Smooth muscle cell (in vitro differentiated cells): ENCODE measurements at regions not wholly inside any gene's neighbourhood (a gene's known extent, or its start where the extent isn't known, plus 50 kb on each side); places are given as distances from the start of the nearest gene placed in this dataset.

Experiments
- DNase-seq: peaks from one replicate; lab custom pipeline; 2025; ENCODE audit not compliant: unreplicated experiment; lab: John Stamatoyannopoulos, UW
- H2AFZ ChIP-seq: fragments of 200-600 bp; sonication (generic); 2 replicates; pipeline ENCODE4 v1.6.0; 2016; ENCODE audit warnings: antibody characterized with exemption, low read depth, mild to moderate bottlenecking
- H3F3A ChIP-seq: fragments of 200-600 bp; sonication (generic); 2 replicates; pipeline ENCODE4 v1.6.0; 2017; ENCODE audit warnings: antibody characterized with exemption, low read depth
- H3K27ac ChIP-seq: fragments of 200-600 bp; sonication (generic); 2 replicates; pipeline ENCODE4 v1.5.1; 2016; ENCODE audit warnings: low read depth, mild to moderate bottlenecking
- H3K27me3 ChIP-seq: fragments of 200-600 bp; sonication (generic); 2 replicates; pipeline ENCODE4 v1.6.1; 2016; ENCODE audit warnings: low read depth, mild to moderate bottlenecking
- H3K36me3 ChIP-seq: fragments of 200-600 bp; sonication (generic); 2 replicates; pipeline ENCODE4 v1.5.1; 2016; ENCODE audit warnings: low read depth
- H3K4me1 ChIP-seq: fragments of 200-600 bp; sonication (generic); 2 replicates; pipeline ENCODE4 v1.5.1; 2016; ENCODE audit warnings: low read depth
- H3K4me2 ChIP-seq: fragments of 200-600 bp; sonication (generic); 2 replicates; pipeline ENCODE4 v1.6.0; 2016; ENCODE audit warnings: mild to moderate bottlenecking
- H3K4me3 ChIP-seq: fragments of 200-600 bp; sonication (generic); 2 replicates; pipeline ENCODE4 v1.5.1; 2016; ENCODE audit warnings: mild to moderate bottlenecking
- H3K79me2 ChIP-seq: fragments of 200-600 bp; sonication (generic); 2 replicates; pipeline ENCODE4 v1.6.0; 2016; ENCODE audit warnings: low read depth, mild to moderate bottlenecking
- H3K9ac ChIP-seq: fragments of 200-600 bp; sonication (generic); 2 replicates; pipeline ENCODE4 v1.6.0; 2016; ENCODE audit warnings: low read depth
- H3K9me3 ChIP-seq: fragments of 200-600 bp; sonication (generic); replicated peaks from 2 replicates; pipeline ENCODE4 v1.5.1; 2016; ENCODE audit warnings: low read depth
- H4K20me1 ChIP-seq: fragments of 200-600 bp; sonication (generic); 2 replicates; pipeline ENCODE4 v1.6.0; 2016; ENCODE audit warnings: low read depth
- WGBS: methylation state at CpG from one replicate; pipeline ENCODE4 v1.1.7; 2016; ENCODE audit warnings: low lambda C conversion rate; 5-methylcytosine and 5-hydroxymethylcytosine counted together
- TF ChIP-seq, protein P1 (sequence below): fragments of 200-600 bp; sonication (generic); IDR thresholded peaks from 2 replicates; pipeline ENCODE4 v1.5.1; 2017; ENCODE audit warnings: borderline replicate concordance, mild to moderate bottlenecking, antibody characterized with exemption; ENCODE audit not compliant: insufficient read depth, poor library complexity, severe bottlenecking

DNA sequence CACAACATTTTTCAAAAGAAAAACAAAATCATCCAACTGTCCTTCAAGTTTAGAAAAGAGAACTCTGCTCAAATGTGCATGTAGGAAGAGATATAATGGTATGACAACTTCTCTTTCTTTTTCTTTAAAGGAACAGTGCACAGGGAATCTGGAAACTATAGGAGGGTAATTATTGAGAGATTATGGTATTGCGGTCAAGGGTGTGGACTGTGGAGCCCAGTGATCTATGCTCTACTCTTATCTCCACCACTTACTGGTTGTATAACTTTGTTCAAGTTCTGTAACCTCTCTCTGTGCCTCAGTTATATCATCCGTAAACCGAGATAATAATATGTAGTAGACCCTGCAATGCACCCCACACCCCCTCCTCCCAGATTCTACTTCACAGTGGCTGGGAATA, 69.8 kb upstream of the PCGF5 start:
- no peaks in the 10 kb centered on the region for H3K4me1 ChIP-seq
- no peaks in the 10 kb centered on the region for H4K20me1 ChIP-seq
- no peaks in the 10 kb centered on the region for H3F3A ChIP-seq
- WGBS = 91% methylated on average over 3 of the region's 3 CpGs
- H3K9ac ChIP-seq = no peak overlapping the region
- no peaks in the 10 kb centered on the region for H3K79me2 ChIP-seq
- no peak overlapping the region for H2AFZ ChIP-seq
- TF ChIP-seq, protein P1, sequence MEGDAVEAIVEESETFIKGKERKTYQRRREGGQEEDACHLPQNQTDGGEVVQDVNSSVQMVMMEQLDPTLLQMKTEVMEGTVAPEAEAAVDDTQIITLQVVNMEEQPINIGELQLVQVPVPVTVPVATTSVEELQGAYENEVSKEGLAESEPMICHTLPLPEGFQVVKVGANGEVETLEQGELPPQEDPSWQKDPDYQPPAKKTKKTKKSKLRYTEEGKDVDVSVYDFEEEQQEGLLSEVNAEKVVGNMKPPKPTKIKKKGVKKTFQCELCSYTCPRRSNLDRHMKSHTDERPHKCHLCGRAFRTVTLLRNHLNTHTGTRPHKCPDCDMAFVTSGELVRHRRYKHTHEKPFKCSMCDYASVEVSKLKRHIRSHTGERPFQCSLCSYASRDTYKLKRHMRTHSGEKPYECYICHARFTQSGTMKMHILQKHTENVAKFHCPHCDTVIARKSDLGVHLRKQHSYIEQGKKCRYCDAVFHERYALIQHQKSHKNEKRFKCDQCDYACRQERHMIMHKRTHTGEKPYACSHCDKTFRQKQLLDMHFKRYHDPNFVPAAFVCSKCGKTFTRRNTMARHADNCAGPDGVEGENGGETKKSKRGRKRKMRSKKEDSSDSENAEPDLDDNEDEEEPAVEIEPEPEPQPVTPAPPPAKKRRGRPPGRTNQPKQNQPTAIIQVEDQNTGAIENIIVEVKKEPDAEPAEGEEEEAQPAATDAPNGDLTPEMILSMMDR = no peak
- H3K27ac ChIP-seq = no peak overlapping the region
- H3K36me3 ChIP-seq = no peaks in the 10 kb centered on the region
- no peak for DNase-seq
- H3K4me3 ChIP-seq = no peak overlapping the region
- no peaks in the 10 kb centered on the region for H3K9me3 ChIP-seq
- H3K4me2 ChIP-seq = no peak overlapping the region
- peaks cover 11% of the 10 kb centered on the region for H3K27me3 ChIP-seq

DNA sequence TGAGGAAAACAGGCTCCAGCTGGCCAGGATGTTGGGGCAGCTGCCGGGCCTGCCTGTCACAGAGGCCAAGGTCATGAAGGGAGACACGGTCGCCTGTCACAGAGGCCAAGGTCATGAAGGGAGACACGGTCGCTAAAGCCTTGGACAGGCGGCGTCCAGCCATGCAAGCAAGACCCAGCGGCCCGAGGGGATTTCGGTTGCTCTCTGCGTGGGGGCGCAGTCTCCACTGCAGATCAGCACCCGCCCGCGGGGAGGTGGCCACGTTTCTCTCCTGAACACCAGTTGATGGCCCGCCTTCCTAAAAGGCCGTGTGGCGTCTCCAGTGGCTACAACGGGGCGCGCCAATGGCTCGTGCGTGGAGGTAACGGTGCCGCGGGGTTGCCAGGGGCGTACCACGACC, 67.0 kb upstream of the PCGF5 start:
- Histone ChIP-seq H3K4me2 (no peak overlapping the region), H3F3A (no peaks in the 10 kb centered on the region), H4K20me1 (no peaks in the 10 kb centered on the region), H3K4me1 (no peaks in the 10 kb centered on the region), H3K36me3 (no peaks in the 10 kb centered on the region), H3K9ac (no peak overlapping the region), H3K27ac (no peak overlapping the region), H3K79me2 (no peaks in the 10 kb centered on the region), H3K9me3 (no peaks in the 10 kb centered on the region), H3K27me3 (peaks cover 9% of the 10 kb centered on the region), H2AFZ (no peak overlapping the region), H3K4me3 (no peak overlapping the region)
- TF ChIP-seq, protein P1 = no peak
- no peak for DNase-seq
- whole genome bisulfite sequencing = 96% methylated on average over 29 of the region's 29 CpGs

DNA sequence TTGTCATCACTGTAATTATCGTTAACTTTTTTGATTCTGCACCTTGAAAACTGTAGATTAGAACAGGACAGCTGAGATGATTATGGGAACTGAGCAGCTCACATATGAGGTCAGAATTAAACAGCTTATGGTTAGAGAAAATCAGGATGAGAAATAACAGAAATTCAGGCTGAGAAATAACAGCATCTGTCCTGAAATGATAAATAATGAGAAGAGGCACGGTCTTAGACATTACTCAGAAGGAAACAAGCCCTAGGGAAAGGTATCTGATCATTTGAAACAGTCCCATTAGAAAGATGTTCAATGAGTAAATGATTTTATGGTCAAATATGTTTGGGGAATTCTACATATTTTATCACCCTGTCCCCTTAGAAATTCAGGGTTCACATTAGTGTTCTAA, 65.6 kb upstream of the PCGF5 start:
- peaks cover 3% of the 10 kb centered on the region for H3K4me1 ChIP-seq
- H2AFZ ChIP-seq = no peak overlapping the region
- H3K4me3 ChIP-seq = no peak overlapping the region
- no peaks in the 10 kb centered on the region for H3K9me3 ChIP-seq
- H3F3A ChIP-seq = no peaks in the 10 kb centered on the region
- no peak overlapping the region for H3K27ac ChIP-seq
- H4K20me1 ChIP-seq = no peaks in the 10 kb centered on the region
- H3K4me2 ChIP-seq = no peak overlapping the region
- TF ChIP-seq, protein P1 = no peak
- no peak overlapping the region for H3K9ac ChIP-seq
- peaks cover 9% of the 10 kb centered on the region for H3K27me3 ChIP-seq
- no peaks in the 10 kb centered on the region for H3K79me2 ChIP-seq
- 82% methylated on average over 2 of the region's 2 CpGs for WGBS
- no peaks in the 10 kb centered on the region for H3K36me3 ChIP-seq
- DNase-seq = no peak

DNA sequence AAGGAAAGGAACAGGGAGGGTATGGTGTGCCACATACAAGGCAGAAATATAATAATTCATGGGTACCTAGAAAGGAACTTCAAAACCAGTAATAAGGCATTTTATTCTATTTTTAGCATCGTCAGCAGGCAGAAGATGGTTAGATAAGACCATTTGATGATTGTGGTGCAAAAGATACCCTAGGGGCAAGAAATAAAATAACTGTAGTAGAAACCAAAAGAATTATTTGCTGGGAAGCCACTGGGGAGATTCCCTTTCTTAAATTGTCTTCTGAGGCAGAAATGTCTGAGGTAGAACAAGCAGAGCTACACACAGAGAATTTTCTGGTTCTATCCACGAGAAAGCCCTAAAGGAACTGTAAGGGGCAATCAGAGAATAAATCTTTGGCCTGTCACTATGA, 64.3 kb upstream of the PCGF5 start:
- H3K79me2 ChIP-seq = no peaks in the 10 kb centered on the region
- no peak overlapping the region for H3K4me3 ChIP-seq
- no peak for DNase-seq
- H3K36me3 ChIP-seq = no peaks in the 10 kb centered on the region
- no peaks in the 10 kb centered on the region for H3K9me3 ChIP-seq
- H3K27me3 ChIP-seq = peaks cover 15% of the 10 kb centered on the region
- no peaks in the 10 kb centered on the region for H4K20me1 ChIP-seq
- H3K4me2 ChIP-seq = no peak overlapping the region
- no peak overlapping the region for H3K27ac ChIP-seq
- H3F3A ChIP-seq = no peaks in the 10 kb centered on the region
- peaks cover 3% of the 10 kb centered on the region for H3K4me1 ChIP-seq
- H3K9ac ChIP-seq = no peak overlapping the region
- TF ChIP-seq, protein P1 = no peak
- 74% methylated on average over 2 of the region's 2 CpGs for WGBS
- H2AFZ ChIP-seq = no peak overlapping the region
